Activated naive CD4-positive, alpha-beta T cell treated with anti-CD3 and anti-CD28 coated beads, Interleukin-2, amount 50 U/mL, for 72 hours (primary cell): ENCODE measurements at regions not wholly inside any gene's neighbourhood (a gene's known extent, or its start where the extent isn't known, plus 50 kb on each side); places are given as distances from the start of the nearest gene placed in this dataset.
"Not testable (repeated sequence)": the region's sequence is repeated elsewhere in the genome, so short reads cannot be mapped to it uniquely, and the experiment has no call there.

Experiments used
- ATAC-seq, 2 donors: fragments of 150-1000 bp; cut with Tn5 transposase; 2 replicates each; pipeline ENCODE4 v1.10.0; 2021; ENCODE audit warnings: mild to moderate bottlenecking in 2 of 2, moderate library complexity in 2 of 2
- DNase-seq, 2 donors: peaks; one replicate each; pipeline ENCODE4 v3.0.0; 2021 to 2022; ENCODE audit warnings: low spot score in 2 of 2
- H3K27ac Mint-ChIP-seq, 2 donors: one replicate each; pipeline ENCODE4 v1.8.0; 2022; ENCODE audit warnings: mild to moderate bottlenecking in 2 of 2, mixed read lengths in 2 of 2
- H3K36me3 Mint-ChIP-seq, 2 donors: one replicate each; pipeline ENCODE4 v1.8.0; 2022; ENCODE audit warnings: mixed read lengths in 2 of 2
- H3K9me3 Mint-ChIP-seq, 2 donors: one replicate each; pipeline ENCODE4 v1.8.0; 2022; ENCODE audit warnings: mixed read lengths in 2 of 2

GRCh38 chr2:16398486-16399043 is 267.1 kb downstream of the CYRIA start:
- no peaks in the 10 kb centered on the region for H3K36me3 Mint-ChIP-seq

DNA sequence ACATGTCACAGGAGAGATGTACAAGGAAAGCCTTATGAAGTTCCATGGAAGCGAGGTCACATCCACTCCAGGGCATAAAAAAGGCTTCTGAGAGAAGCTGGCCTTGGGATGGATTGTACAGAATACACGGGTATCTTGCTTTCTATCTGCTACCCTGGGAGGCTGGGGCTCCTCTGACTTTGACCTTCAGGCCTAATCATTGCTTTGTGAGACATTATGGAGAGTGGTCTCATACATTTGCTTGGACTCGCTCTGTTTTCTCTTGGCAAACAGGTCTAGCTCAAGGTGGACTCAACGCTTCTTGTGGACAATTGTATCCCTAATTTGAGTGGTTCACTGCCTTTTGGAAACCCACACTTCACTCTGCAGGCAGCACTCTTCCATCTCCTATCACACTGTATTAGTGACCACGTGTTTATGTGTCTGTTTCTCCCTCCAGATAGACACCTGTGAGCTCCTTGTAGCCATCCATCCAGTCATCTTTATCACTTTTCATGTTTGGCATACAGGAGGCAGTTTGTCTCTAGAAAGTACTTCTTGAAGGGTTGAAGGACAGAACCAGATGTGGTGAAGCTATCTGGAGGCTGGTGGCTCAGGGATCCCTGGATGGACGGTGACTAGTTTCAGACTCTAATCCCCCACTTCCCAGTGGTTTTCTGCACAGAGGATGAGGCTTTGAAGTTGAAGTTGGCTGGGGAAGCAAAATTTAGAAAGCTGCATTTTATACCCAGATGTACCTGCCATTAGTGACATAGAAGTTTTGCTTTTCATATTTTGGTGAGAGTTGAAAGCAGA is 267.8 kb downstream of the CYRIA start:
- no peaks in the 10 kb centered on the region for H3K9me3 Mint-ChIP-seq
- no peak for ATAC-seq
- H3K36me3 Mint-ChIP-seq, result no peaks in the 10 kb centered on the region
- no peak overlapping the region for H3K27ac Mint-ChIP-seq
- DNase-seq, result no peak

More at GRCh38 chr2:16398486-16399043, 267.1 kb downstream of the CYRIA start:
- ATAC-seq, result no peak
- no peak overlapping the region for H3K27ac Mint-ChIP-seq
- H3K9me3 Mint-ChIP-seq, result no peaks in the 10 kb centered on the region
- no peak for DNase-seq

DNA sequence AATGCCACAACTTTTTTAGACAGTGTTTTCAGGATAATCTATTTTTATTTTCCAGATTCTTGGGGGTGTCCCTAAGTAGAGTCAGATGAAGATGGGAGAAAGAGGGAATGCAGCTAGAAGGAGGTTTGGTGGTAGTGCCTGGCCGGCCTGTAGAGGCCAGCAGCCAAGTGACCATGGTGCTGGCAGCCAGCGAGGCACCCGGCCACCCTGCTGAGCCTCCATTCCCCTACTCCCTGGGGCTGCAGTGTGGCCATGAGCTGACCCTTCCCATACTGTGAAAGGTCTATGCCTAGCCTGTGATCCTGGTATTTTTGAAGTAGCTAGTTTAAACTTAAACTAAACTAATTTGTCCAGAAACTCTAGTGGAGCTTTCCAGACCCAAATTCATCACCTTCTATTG is 268.6 kb downstream of the CYRIA start:
- no peak for ATAC-seq

DNA sequence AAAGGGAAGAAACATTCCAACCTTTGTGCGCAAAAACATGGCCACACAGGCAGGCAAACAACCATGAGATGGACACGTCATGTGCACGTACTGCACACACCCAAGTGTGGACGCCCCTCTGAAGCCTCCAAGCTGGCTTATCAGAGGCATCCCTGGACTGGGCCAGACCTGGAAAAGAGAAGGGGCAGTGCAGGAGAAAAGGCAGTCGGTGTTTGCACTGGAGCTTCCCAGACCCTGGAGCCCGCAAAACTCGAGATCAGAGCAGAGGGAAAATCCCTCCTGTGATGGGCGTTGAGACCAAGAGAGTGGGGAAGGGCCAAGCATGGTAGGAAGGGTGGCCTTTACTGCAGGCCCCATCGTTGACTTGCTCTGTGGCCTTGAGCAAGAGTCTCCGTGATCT is 269.5 kb downstream of the CYRIA start:
- Mint-ChIP-seq H3K36me3 (no peaks in the 10 kb centered on the region), H3K27ac (no peak overlapping the region), H3K9me3 (peaks cover 0 to 4% of the 10 kb centered on the region in 2 donors)
- no peak for ATAC-seq
- DNase-seq, result no peak

More for the DNA sequence above, 268.6 kb downstream of the CYRIA start:
- no peak for DNase-seq
- Mint-ChIP-seq H3K36me3 (no peaks in the 10 kb centered on the region), H3K27ac (no peak overlapping the region), H3K9me3 (no peaks in the 10 kb centered on the region)

- ATAC-seq (no peak), DNase-seq (no peak)
- H3K9me3 Mint-ChIP-seq, result peaks cover 0 to 4% of the 10 kb centered on the region in 2 donors
- no peaks in the 10 kb centered on the region for H3K36me3 Mint-ChIP-seq
- H3K27ac Mint-ChIP-seq, result no peak overlapping the region
These were observed 270.0 kb downstream of the CYRIA start for GRCh38 chr2:16395601-16396000.

- ATAC-seq (no peak), DNase-seq (no peak)
- H3K27ac Mint-ChIP-seq, result no peak overlapping the region
- peaks cover 0 to 4% of the 10 kb centered on the region in 2 donors for H3K9me3 Mint-ChIP-seq
- no peaks in the 10 kb centered on the region for H3K36me3 Mint-ChIP-seq
These were observed 270.6 kb downstream of the CYRIA start for GRCh38 chr2:16394986-16395550.

DNA sequence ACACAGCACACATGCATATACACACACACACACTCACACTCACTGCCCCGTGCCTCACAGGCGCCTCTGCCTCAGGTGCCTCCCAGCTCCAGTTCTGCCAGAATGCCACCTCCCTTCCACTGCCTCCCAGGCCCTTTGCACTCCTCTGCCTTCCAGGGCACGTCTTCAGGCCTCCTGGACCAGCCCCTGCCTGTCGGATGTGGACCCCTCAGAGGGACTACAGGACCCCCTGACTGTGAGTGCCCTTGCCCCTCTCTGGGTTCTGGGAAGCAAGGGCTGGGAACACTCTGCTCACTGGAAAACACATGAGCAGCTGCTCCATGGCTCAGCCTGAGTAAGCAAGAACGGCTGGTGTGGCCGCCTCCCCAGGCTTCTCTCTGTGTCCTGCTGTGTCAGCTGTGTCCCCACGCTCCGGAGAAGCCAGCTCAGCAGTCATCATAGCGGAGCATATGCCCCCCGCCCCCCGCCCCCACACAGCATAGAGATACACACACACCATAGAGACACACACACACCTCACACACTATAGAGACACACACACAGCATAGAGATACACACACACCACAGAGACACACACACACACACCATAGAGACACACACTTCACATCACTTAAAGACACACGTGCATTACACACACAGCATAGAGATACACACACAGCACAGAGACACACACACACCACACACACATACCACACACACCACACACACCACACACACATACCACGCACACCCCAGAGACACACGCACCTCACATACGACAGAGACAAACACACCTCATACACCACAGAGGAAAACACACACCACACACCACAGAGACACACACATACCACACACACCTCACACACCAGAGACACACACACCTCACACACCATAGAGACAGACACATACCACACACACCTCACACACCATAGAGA is 271.3 kb downstream of the CYRIA start:
- ATAC-seq (no peak), DNase-seq (no peak)
- peaks cover 0 to 4% of the 10 kb centered on the region in 2 donors for H3K9me3 Mint-ChIP-seq
- H3K36me3 Mint-ChIP-seq, result no peaks in the 10 kb centered on the region
- no peak overlapping the region for H3K27ac Mint-ChIP-seq

- DNase-seq (no peak), ATAC-seq (no peak)
- H3K36me3 Mint-ChIP-seq, result no peaks in the 10 kb centered on the region
- H3K9me3 Mint-ChIP-seq, result peaks cover 0 to 4% of the 10 kb centered on the region in 2 donors
- H3K27ac Mint-ChIP-seq, result no peak overlapping the region
These were observed 272.0 kb downstream of the CYRIA start for GRCh38 chr2:16393500-16394071.

GRCh38 chr2:16392647-16393499 is 272.8 kb downstream of the CYRIA start:
- DNase-seq (no peak), ATAC-seq (no peak)
- Mint-ChIP-seq H3K9me3 (peaks cover 0 to 4% of the 10 kb centered on the region in 2 donors), H3K36me3 (no peaks in the 10 kb centered on the region), H3K27ac (no peak overlapping the region)

DNA sequence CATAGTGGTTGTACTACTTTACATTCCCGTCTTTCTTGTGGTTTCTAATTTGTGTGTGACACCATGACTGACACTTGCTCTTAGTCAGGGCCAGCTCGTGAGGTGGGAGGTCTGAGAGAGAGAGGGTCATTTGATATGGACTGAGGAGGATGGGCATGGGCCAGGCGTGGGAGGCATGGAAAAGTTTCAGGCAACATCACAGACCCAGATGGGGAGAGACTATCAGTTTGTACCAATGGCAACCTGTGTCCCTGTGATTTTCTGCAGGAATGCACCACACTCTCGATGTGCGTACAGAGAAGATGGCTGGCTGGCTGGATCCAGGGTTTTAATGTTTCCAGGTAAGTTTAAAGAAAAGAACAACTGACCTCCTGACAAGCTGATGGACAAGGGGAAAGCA is 273.6 kb downstream of the CYRIA start:
- no peak overlapping the region for H3K27ac Mint-ChIP-seq
- DNase-seq (no peak), ATAC-seq (no peak)
- H3K9me3 Mint-ChIP-seq, result peaks cover 0 to 4% of the 10 kb centered on the region in 2 donors
- H3K36me3 Mint-ChIP-seq, result no peaks in the 10 kb centered on the region

DNA sequence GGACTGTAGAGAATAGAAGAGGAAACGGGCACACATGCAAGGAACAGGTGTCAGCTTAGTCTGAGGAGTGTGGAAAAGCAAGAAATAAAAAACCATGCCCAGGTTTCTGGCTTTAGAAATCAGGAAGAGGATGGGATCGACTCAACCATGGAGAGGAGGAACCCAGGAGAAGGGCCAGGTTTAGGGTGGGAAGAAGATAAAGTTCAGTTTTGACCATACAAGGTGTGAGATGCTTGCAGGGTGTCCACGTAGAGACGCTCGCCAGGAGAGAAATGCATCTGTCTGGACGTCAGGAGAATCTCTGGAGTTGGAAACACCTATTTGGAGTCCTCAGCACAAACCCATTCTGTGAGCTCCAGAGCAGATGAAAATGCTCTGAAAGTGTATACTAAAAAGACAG is 275.1 kb downstream of the CYRIA start:
- DNase-seq (no peak), ATAC-seq (no peak)
- Mint-ChIP-seq H3K27ac (no peak overlapping the region), H3K36me3 (no peaks in the 10 kb centered on the region), H3K9me3 (peaks cover 0 to 4% of the 10 kb centered on the region in 2 donors)

DNA sequence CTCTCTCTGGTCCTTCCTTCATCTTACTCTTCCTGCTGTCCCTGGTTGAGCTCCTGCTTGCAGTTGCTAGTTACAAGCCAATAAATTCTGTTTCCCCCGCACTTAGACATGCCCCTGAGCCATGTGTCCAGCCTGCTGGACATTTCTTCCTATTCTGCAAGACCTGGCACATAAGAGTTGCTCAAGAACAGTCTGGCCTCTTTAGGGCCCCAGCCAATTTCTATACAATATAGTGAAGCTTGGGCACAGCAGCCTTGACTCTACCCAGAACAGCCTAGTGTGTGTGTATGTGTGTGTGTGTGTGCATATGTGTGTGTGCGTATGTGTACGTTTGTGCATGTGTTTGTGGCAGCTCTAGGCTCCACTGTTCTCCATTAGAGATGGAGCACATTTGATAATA is 276.0 kb downstream of the CYRIA start:
- H3K36me3 Mint-ChIP-seq, result no peaks in the 10 kb centered on the region
- peaks cover 0 to 4% of the 10 kb centered on the region in 2 donors for H3K9me3 Mint-ChIP-seq
- H3K27ac Mint-ChIP-seq, result no peak overlapping the region
- no peak for DNase-seq
- no peak for ATAC-seq

DNA sequence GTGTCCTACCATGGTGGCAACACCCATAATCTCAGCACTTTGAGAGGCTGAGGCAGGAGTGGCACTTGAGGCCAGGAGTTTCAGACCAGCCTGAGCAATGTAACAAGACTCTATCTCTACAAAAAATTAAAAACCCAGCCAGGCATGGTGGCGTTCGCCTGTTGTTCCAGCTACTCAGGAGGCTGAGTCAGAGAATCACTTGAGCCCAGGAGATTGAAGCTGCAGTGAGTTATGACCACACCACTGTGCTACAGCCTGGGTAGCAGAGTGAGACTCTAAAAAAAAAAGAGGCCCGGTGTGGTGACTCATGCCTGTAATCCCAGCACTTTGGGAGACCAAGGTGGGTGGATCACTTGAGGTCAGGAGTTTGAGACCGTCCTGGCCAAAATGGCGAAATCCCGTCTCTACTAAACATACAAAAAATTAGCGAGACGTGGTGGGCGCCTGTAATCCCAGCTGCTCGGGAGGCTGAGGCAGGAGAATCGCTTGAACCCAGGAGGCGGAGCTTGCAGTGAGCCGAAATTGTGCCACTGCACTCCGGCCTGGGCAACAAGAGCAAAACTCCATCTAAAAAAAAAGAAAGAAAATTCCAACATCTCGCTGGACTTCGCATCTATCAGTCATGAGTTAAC is 277.3 kb downstream of the CYRIA start:
- not testable (repeated sequence) for ATAC-seq, H3K27ac Mint-ChIP-seq, H3K9me3 Mint-ChIP-seq, H3K36me3 Mint-ChIP-seq, DNase-seq

- no peak for DNase-seq
- peaks cover 0 to 4% of the 10 kb centered on the region in 2 donors for H3K9me3 Mint-ChIP-seq
- no peak overlapping the region for H3K27ac Mint-ChIP-seq
- ATAC-seq, result no peak
- H3K36me3 Mint-ChIP-seq, result no peaks in the 10 kb centered on the region
These were observed 278.1 kb downstream of the CYRIA start for GRCh38 chr2:16387461-16387984.

DNA sequence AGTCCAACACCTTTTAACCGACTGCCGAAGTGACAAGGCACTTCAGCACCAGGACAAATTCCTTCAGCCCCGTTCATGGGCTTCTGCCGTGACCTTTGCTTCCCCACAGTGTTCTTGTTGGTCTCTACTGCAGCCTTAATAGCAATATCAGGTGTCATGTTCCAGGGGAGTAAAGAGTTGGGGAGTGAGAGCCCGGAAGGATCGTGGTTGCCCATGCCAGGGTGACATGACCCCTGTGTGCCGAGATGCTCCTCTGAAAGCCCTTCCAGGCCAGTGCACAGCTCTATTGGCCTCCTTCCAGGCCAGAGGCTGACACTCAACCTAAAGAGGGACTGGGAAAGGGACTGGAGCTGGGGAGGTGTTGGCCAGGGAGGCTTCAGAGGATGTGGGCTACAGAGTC is 279.2 kb downstream of the CYRIA start:
- Mint-ChIP-seq H3K9me3 (peaks cover 0 to 2% of the 10 kb centered on the region in 2 donors), H3K36me3 (no peaks in the 10 kb centered on the region), H3K27ac (no peak overlapping the region)
- no peak for ATAC-seq
- DNase-seq, result no peak
